ENCODE measurements at regions not wholly inside any gene's neighbourhood (a gene's known extent, or its start where the extent isn't known, plus 50 kb on each side); places are given as distances from the start of the nearest gene placed in this dataset.
A peak's percentile ranks its signal among the peaks of the same experiment; 100 is the strongest.

DNA sequence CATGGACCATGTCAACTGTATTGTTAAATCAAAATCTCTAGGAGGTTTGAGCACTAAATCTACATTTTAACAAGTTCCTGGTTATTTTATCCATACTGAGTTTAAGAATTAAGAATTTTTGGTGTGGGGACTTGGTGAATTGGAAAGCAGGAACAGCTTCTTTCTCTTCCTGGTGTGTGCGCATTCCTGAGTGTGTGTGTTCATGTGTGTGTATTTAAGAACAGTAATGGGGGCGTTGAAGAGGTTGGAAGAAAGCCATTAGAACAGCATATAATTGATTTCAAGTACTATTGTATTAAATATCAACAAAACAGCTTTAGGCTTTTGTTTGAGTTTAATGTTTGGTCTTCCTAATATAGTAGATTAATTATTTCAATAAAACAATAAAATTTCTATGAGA is 801.3 kb upstream of the ID2 start:
- H3K27me3 ChIP-seq: no peaks in the 10 kb centered on the region
- no peak for TF ChIP-seq POLR2AphosphoS5 (IDR thresholded peaks at IDR 0.05)
- no peaks in the 10 kb centered on the region for H3K36me3 ChIP-seq
- H3K27ac ChIP-seq (replicated peaks in 1 of 4): no peak overlapping the region
- H3K4me1 ChIP-seq: peaks cover 0 to 3% (median 0%) of the 10 kb centered on the region in 4 donors
- no peaks in the 10 kb centered on the region for H3K9me3 ChIP-seq
- 66% methylated on average over 2 of the region's 2 CpGs for WGBS
- no peak overlapping the region for H3K4me3 ChIP-seq
- no peak for DNase-seq (ENCODE audit: extremely low spot score)
- intact Hi-C loops (cut with DNase I): no loop called here

DNA sequence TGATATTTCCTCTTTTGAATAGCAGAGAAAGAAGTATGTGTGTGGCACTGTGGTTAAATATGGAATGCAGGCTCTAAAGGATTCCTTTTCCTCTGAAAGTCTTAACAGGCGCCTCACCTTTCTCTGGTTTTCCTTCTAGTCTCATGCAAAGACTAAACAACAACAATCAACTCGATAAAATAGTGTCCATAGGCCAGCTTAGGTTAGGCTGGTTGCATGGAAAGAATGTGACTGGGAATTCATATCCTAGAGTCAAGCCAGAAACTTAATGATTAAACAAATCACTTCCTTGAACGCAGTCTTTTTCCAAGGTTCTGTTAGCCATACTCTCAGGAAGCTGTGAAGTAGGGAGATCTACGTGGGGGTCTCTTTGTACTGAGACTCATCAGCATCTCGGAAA is 800.8 kb upstream of the ID2 start:
- Histone ChIP-seq H3K4me3 (no peak overlapping the region), H3K27ac (replicated peaks in 1 of 4) (no peak overlapping the region), H3K9me3 (no peaks in the 10 kb centered on the region), H3K36me3 (no peaks in the 10 kb centered on the region), H3K27me3 (no peaks in the 10 kb centered on the region), H3K4me1 (peaks cover 0 to 3% (median 0%) of the 10 kb centered on the region in 4 donors)
- intact Hi-C loops (cut with DNase I): no loop called here
- 58% methylated on average over 5 of the region's 5 CpGs for WGBS
- TF ChIP-seq POLR2A (IDR thresholded peaks at IDR 0.05; ENCODE audit: low read depth) (no peak), POLR2AphosphoS5 (IDR thresholded peaks at IDR 0.05) (no peak), EP300 (IDR thresholded peaks at IDR 0.05) (no peak)
- TF ChIP-seq, protein P1, sequence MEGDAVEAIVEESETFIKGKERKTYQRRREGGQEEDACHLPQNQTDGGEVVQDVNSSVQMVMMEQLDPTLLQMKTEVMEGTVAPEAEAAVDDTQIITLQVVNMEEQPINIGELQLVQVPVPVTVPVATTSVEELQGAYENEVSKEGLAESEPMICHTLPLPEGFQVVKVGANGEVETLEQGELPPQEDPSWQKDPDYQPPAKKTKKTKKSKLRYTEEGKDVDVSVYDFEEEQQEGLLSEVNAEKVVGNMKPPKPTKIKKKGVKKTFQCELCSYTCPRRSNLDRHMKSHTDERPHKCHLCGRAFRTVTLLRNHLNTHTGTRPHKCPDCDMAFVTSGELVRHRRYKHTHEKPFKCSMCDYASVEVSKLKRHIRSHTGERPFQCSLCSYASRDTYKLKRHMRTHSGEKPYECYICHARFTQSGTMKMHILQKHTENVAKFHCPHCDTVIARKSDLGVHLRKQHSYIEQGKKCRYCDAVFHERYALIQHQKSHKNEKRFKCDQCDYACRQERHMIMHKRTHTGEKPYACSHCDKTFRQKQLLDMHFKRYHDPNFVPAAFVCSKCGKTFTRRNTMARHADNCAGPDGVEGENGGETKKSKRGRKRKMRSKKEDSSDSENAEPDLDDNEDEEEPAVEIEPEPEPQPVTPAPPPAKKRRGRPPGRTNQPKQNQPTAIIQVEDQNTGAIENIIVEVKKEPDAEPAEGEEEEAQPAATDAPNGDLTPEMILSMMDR (IDR thresholded peaks at IDR 0.05): no peak
- no peak for DNase-seq (ENCODE audit: extremely low spot score)

DNA sequence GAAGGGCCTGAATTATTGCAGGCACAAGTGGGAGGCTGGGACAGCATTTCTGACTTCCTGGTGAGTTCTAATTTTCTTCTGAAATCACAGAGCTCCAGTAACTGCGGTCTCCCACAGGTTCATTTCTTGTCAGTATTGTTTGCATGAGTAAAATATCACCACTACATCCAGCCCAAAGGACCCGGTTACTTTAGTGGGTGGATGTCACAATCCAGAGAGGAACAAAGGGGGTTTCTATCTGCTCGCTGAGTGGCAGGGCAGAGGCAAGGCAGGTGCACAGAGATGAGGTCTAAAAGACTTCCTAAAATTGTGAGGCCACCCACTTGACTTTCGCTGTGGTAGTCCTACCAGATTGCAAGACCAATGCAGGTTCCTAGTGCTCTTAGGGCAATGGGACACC is 800.4 kb upstream of the ID2 start:
- 75% methylated on average over 4 of the region's 4 CpGs for WGBS
- Histone ChIP-seq H3K4me1 (peaks cover 0 to 3% (median 0%) of the 10 kb centered on the region in 4 donors), H3K27ac (replicated peaks in 1 of 4) (no peak overlapping the region), H3K4me3 (no peak overlapping the region), H3K36me3 (no peaks in the 10 kb centered on the region), H3K27me3 (no peaks in the 10 kb centered on the region), H3K9me3 (no peaks in the 10 kb centered on the region)
- intact Hi-C loops (cut with DNase I): no loop called here
- TF ChIP-seq POLR2A (IDR thresholded peaks at IDR 0.05; ENCODE audit: low read depth): no peak
- TF ChIP-seq POLR2AphosphoS5 (IDR thresholded peaks at IDR 0.05): no peak
- TF ChIP-seq EP300 (IDR thresholded peaks at IDR 0.05): no peak
- TF ChIP-seq, protein P1 (IDR thresholded peaks at IDR 0.05): no peak
- peak; percentile 53 for DNase-seq (ENCODE audit: extremely low spot score)

DNA sequence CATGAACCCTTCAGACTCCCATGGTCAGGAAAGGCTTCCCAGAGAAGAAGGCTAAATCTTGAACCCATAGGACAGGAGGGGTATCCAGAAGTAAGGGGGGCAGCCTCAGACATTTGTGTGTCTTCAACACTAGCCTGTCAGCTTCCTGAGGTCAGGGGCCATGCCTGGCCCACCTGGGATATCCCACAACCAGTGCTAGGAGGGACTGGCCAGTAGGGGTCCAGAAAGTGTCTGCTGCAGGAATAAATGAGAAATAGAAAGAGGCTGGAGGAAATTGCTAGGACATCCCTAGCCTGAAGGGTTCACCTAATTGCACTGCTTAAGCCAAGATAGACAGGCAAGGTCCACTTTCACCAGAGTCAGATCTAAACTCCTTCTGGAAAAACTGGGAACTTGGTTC is 799.6 kb upstream of the ID2 start:
- Histone ChIP-seq H3K4me3 (no peak overlapping the region), H3K27ac (replicated peaks in 1 of 4) (no peak overlapping the region), H3K4me1 (peaks cover 0 to 3% (median 0%) of the 10 kb centered on the region in 4 donors), H3K36me3 (no peaks in the 10 kb centered on the region), H3K9me3 (no peaks in the 10 kb centered on the region), H3K27me3 (no peaks in the 10 kb centered on the region)
- TF ChIP-seq POLR2AphosphoS5 (IDR thresholded peaks at IDR 0.05) (no peak), EP300 (IDR thresholded peaks at IDR 0.05) (no peak), POLR2A (IDR thresholded peaks at IDR 0.05; ENCODE audit: low read depth) (no peak)
- TF ChIP-seq, protein P1 (IDR thresholded peaks at IDR 0.05): no peak
- DNase-seq (ENCODE audit: extremely low spot score): peak; percentile 78
- intact Hi-C loops (cut with DNase I): no loop called here

DNA sequence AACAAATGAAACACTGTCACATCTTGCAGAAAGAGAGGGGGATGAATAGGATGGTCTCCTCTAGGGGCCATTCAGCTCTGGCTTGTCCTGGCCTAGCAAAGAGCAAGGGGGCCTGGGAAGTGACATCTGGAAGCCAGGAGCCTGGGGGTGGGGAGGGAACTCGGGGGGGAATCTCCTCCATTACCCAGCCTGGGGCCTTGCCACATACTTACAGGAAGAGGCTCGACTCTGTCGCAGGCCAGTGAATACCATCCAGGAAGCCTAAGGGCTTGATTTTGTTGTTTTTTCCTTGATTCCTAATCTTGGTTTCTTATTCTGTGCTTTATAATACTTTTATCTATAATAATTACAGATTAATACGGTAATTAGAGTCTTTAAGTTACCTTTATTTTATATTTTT is 797.5 kb upstream of the ID2 start:
- no peaks in the 10 kb centered on the region for H3K36me3 ChIP-seq
- WGBS: 88% methylated on average over 4 of the region's 4 CpGs
- intact Hi-C loops (cut with DNase I): no loop called here
- no peak for TF ChIP-seq POLR2A (IDR thresholded peaks at IDR 0.05; ENCODE audit: low read depth)
- TF ChIP-seq EP300 (IDR thresholded peaks at IDR 0.05): no peak
- TF ChIP-seq, protein P1 (IDR thresholded peaks at IDR 0.05): no peak
- TF ChIP-seq POLR2AphosphoS5 (IDR thresholded peaks at IDR 0.05): no peak
- H3K9me3 ChIP-seq: no peaks in the 10 kb centered on the region
- no peak overlapping the region for H3K27ac ChIP-seq (replicated peaks in 1 of 4)
- peaks cover 0 to 3% (median 0%) of the 10 kb centered on the region in 4 donors for H3K4me1 ChIP-seq
- no peaks in the 10 kb centered on the region for H3K27me3 ChIP-seq
- DNase-seq (ENCODE audit: extremely low spot score): peak; percentile 21
- H3K4me3 ChIP-seq: no peak overlapping the region

Measured in esophagus muscularis mucosa (tissue), 4 donors.